ENCODE measurements at regions not wholly inside any gene's neighbourhood (a gene's known extent, or its start where the extent isn't known, plus 50 kb on each side); places are given as distances from the start of the nearest gene placed in this dataset.

DNA sequence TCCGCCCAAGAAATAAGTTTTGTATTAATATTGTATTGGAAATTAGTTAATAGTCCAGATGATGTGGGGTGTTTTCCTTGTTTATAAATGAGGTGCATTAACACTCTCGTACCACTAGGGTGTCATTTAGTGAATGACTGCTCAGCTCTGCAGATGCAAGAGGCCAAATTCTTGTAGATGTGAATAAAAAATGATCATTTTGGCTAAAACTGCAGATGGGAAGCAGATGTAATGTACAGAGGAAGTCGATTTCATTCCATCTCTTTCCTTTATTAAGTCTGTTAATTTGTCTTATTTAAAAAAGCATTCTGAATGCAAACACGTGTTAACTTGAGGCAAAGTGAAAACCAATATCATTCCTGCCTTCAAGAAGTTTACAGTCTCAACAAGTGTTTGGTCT is 108.1 kb downstream of the DHX15 start:
- no peak for DNase-seq (ENCODE audit: low read depth in 2 of 2)

DNA sequence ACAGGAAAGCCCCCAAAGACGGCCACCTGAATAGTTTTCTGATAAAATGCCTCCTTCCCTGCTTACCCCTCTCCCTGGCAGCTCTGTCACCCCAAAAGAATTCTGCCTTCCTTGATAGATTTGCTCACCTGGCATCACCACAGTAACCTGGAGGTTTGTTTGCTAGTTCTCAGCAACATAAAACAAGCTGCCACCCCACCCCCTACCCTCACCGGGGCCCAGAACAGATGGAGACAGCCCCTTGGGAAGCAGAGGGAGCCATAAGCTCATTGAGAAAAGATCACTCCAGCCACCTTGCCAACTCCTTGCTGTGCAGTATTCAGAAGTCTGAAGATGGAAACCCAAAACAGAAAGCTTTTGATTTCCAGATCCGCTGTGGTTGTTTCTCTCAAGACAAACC is 108.6 kb downstream of the DHX15 start:
- DNase-seq (ENCODE audit: low read depth in 2 of 2): no peak

DNA sequence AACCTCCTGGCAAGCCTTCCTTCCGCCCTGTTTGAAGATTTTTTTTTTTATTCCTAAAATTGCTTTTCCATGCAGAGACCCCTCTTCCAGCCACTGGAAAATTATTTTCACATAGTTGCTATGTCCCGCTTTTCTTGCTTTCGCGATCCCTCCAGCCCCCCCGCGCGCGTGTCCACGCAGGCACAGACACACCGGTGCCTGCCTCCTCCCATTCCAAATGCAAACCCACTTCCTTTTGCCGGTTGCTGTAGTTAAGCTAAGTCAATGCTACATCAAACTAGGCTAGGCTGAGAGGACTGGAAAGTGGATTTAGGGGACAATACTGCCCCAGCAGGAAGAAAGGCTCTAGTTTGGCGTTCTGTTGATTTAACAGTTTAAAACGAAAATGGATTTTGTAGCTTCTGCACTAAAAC is 111.0 kb downstream of the DHX15 start:
- no peak for DNase-seq (ENCODE audit: low read depth in 2 of 2)

GRCh38 chr4:24472514-24473308 is 111.6 kb downstream of the DHX15 start:
- no peak for DNase-seq (ENCODE audit: low read depth in 2 of 2)

DNA sequence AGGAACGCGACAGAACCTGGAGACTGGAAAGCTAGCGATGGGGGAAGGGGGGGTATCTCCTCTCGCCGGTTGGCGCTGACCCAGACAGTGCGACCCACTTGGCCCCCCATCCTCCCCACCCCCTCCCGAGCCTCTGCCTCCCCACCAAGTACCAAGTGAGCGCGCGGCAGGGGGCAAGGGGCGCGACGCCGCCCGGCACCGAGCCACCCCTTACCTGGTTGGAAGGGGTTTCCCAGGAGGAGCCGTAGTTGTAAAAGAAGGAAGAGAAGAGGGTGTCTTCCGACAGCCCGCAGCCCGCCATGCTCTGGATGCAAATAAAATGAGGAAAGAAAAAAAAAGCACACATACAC is 112.2 kb downstream of the DHX15 start:
- DNase-seq (ENCODE audit: low read depth in 2 of 2): no peak

DNA sequence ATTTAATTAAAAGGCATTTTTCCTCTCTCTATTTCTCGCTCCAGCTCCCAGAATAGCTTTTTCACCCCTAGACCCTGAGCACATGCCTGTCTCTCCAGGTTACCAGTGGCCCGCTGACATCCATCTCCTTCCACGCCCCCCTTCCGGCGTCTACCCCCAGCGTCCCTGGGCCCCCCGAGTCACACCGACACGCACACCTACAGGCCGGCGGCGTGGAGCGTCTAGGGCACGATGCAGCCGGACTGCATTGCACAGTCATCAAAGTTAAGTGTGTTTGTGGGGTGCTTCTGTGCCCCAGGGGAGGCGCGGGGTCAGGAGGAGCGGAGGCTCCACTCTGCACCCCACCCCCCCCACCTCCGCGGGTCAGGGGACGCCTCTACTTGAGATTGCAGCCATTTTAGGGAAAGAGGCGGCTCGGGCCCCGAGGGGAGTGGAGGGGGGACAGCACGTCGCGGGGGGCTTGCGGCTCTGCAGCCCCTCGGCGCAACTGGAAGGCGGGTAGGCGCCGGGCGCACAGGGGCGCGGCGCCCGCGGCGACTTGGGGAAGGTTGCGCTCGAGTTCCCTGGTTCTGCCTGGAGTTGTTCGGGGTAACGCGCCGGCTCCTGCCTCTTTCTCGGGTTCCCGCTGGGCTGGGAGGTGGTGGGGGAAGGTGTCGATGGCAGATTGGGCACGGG is 112.7 kb downstream of the DHX15 start:
- DNase-seq (ENCODE audit: low read depth in 2 of 2): no peak

DNA sequence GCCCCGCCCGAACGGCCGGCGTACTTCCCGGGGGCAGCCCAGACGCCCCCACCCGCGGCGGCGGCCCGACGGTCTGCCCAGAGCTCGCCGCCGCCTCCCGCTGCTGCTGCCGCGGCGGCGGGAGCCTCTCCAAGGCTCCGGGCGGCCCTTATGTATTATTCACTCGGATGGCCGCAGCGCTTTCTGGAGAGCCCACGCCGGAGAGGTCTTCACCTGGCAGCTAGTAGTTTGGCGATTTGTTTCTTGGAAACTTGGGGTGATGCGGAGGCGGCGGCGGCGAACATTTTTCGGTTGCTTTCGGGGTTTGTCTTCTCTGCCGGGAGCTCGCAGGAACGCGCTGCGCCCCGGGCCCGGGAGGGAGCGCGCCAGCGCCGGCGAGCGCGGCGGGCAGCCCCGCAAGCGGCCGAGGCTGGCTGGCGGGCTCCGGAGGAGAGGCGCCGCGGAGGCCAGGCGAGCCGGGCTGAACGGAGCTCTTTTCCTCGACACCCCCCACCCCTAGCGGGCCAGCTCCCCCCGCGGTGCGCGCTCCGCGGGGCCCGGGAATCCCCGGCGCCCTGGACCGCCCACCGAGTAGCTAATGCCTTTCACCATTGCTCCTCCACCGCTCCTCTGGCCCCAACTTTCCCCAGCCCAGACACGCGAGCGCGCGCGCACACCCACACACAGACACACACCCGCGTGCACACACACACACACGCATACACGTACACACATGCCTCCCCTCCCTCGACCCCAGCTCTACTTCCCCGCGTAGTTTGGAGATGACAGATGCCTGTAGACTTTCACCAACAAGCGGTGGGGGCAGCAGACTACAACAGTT is 113.5 kb downstream of the DHX15 start:
- no peak for DNase-seq (ENCODE audit: low read depth in 2 of 2)

DNA sequence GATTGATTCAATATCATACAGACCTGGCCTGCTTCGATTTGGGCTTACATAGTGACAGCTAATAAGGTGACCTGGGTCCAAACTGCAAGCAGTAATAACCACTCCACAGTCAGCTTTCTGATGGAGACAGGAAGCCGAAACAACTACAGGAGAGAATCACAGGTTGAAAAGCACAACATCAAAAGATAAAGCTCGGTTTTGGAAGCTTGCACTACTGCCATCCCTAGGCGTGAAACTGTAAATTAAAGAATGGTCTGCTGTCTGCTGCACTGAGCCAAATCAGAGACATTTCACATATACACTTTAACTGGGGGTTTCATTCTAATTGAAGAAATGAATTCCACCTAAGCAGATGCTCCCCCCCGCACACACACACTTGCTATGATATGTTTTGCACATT is 116.3 kb downstream of the DHX15 start:
- no peak for DNase-seq (ENCODE audit: low read depth in 2 of 2)

GRCh38 chr4:24464566-24464965 is 119.8 kb downstream of the DHX15 start:
- no peak for DNase-seq (ENCODE audit: low read depth in 2 of 2)

- no peak for DNase-seq (ENCODE audit: low read depth in 2 of 2)
These were observed 127.9 kb downstream of the DHX15 start for GRCh38 chr4:24456431-24456830.

DNA sequence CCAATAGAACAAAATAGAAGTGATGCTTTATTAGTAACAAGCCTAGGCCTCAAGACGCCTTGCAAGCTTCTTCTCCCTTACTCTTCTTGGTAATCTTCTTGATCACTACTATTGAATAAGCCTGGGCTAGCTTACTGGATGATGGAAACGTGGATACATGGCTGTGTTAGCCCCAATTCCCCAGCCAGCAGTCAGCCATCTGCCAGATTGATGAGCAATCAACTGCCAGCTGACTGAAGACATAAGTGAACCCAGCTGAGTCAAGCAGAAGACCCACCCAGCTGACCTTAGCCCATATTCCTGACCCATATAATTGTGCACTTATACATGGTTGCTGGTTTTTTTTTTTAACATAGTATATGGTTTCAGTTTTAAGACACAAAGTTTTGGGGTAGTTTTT is 130.4 kb downstream of the DHX15 start:
- no peak for DNase-seq (ENCODE audit: low read depth in 2 of 2)

DNA sequence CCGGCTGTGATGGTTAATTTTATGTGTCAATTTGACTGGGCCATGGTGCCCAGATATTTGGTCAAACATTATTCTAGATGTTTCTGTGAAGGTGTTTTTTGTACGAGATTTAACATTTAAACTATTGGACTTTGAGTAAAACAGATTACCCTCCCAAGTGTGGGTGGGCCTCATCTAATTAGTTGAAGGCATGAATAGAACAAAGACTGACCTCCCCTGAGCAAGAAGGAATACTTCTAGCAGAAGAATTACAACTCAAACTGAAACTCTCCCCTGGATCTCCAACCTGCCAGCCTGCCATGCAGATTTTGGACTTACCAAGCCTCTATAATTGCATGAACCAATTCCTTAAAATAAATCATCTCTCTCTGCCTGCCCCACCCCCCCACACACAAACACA is 132.5 kb downstream of the DHX15 start:
- no peak for DNase-seq (ENCODE audit: low read depth in 2 of 2)

GRCh38 chr4:24443200-24443599 is 141.2 kb downstream of the DHX15 start:
- no peak for DNase-seq (ENCODE audit: low read depth in 2 of 2)

DNA sequence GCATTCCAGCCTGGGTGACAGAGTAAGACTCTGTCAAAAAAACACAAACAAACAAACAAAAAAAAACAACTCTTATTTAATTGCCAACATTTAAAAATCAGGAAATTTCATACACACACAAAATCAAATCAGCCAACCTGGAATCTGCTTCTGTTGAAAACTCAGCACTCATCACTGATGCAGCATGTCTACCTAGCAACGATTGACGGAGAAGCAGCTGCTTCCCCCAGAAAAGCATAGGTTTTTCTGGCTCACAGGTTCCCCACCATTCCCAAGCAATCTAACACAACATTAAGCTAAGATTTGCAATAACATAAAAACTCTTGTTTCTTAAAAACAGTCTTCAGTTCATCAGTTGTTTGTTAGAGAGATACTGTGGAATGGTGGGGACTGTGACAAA is 143.6 kb downstream of the DHX15 start:
- DNase-seq (ENCODE audit: low read depth in 2 of 2): no peak

- no peak for DNase-seq (ENCODE audit: low read depth in 2 of 2)
These were observed 150.1 kb downstream of the DHX15 start for GRCh38 chr4:24434241-24434640.

DNA sequence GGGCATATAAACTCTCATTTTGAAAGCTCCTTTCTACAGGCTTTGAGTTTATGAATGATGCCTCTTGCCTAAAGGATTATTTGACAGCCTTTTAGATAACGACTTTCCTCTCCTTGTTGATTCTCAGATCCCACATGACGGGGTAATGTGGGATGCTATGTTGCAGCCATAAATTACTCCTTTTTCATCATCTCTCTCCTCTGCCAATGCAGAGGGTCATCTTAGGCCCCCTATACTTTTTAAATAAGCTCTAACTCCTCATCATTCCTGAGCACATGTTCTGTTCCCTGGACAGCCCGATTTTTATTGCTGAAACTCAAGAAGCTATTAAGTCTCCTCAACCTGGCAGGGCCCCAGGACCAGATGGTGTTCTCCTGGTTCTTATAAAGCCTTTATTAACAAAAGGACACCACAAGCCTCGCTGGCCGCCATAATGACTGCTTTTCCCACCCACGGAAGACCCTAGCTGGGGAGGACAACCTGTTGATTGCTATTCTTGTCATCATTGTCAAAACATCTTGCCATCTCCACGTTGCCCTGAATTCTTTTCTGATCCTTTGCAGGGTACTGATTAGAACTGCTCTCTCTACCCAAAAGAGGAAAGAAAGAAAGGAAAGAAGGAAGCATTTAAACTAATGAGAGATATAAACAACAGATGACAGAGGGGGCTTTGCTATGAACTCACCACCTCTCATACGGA is 150.7 kb downstream of the DHX15 start:
- no peak for DNase-seq (ENCODE audit: low read depth in 2 of 2)

- DNase-seq (ENCODE audit: low read depth in 2 of 2): no peak
These were observed 155.5 kb downstream of the DHX15 start for GRCh38 chr4:24428850-24429249.

GRCh38 chr4:24426557-24426956 is 157.8 kb downstream of the DHX15 start:
- no peak for DNase-seq (ENCODE audit: low read depth in 2 of 2)

DNA sequence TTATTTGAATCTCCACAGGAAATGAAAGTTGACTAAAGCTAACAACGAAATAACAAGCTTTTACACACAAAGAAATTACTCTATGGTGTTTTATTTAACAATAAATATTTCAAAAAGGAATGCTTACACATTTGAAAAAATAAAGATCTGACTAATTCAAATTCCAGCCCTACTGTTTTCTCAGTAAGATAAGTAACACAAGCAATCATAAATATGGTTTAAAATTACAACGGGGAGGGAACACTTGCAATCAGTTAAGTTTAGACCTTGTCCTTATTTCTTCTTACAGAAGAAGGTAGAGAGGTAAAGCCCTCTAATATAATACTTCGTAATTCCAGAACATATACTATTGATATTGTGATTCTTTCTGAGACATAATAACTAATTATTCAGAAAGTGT is 158.5 kb downstream of the DHX15 start:
- no peak for DNase-seq (ENCODE audit: low read depth in 2 of 2)

DNA sequence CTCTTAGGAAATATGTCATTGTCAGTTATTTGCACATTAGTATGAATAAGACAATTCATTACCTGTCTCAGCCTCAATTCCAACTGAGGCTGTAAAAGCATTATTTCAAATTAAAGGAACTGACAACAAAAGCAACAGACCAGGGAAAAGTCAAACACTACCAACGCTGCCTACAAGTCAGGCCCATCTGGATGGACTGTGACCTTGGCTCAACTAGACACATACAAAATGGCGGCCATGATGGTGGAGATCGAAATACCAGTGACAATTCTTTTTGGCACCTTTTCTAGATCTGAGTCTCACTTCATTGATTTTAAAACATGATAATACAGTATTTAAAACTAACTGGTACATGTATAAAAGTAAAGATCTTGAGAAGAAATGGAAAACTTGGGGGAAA is 160.7 kb downstream of the DHX15 start:
- DNase-seq (ENCODE audit: low read depth in 2 of 2): no peak

DNA sequence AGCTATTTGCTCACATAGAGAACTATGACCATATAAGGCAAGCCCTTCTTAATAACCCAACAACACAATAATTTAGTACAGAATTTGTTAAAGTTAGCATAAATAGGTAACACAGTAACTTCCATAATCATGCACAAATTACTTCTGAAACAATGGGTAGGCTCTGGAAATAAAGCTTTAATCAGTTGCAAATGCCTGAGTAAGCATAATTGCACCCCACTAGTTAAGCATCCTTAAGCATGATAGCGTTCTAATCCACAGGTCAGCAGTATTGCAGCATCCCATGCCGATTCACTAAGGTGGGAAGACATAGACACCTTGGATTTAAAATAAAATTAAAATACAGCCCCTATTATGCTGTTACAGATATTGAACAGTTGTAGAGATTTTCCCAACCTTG is 161.7 kb downstream of the DHX15 start:
- DNase-seq (ENCODE audit: low read depth in 2 of 2): no peak

Data from stimulated activated CD8-positive, alpha-beta memory T cell treated with anti-CD3 and anti-CD28 coated beads, Interleukin-15, amount 100 ng/mL, for 4 hours (primary cell).